Keratinocyte (primary cell): ENCODE measurements at regions not wholly inside any gene's neighbourhood (a gene's known extent, or its start where the extent isn't known, plus 50 kb on each side); places are given as distances from the start of the nearest gene placed in this dataset.

Source experiments
- DNase-seq: peaks from one replicate; pipeline ENCODE4 v3.0.0-alpha.2; 2011; ENCODE audit warnings: low read depth, missing footprints, low spot score
- FAIRE-seq: peaks from 2 replicates; lab custom pipeline; 2011; peaks lifted over from hg19 to GRCh38; lab: Jason Lieb, UNC
- H2AFZ ChIP-seq: 2 replicates; pipeline ENCODE4 v1.6.0; 2012; ENCODE audit warnings: low read length, control low read depth, inconsistent platforms; ENCODE audit not compliant: control insufficient read depth
- H3K27ac ChIP-seq: 2 replicates; pipeline ENCODE4 v1.5.1; 2011; ENCODE audit warnings: low read length; ENCODE audit not compliant: control insufficient read depth, insufficient read depth
- H3K27me3 ChIP-seq: 3 replicates; pipeline ENCODE4 v1.6.0; 2011; ENCODE audit warnings: low read length; ENCODE audit not compliant: control insufficient read depth, insufficient read depth; ENCODE audit errors: extremely low read depth
- H3K36me3 ChIP-seq, 2 experiments: 2 replicates in 1 of 2; 3 replicates in 1 of 2; pipeline ENCODE4 v1.5.1; 2011; ENCODE audit warnings: low read length in 2 of 2, mild to moderate bottlenecking in 1 of 2; ENCODE audit not compliant: control insufficient read depth in 2 of 2, insufficient read depth in 2 of 2; ENCODE audit errors: extremely low read depth in 1 of 2
- H3K4me1 ChIP-seq: 3 replicates; pipeline ENCODE4 v1.5.1; 2011; ENCODE audit warnings: low read length; ENCODE audit not compliant: control insufficient read depth, insufficient read depth; ENCODE audit errors: extremely low read depth
- H3K4me2 ChIP-seq: 3 replicates; pipeline ENCODE4 v1.6.0; 2011; ENCODE audit warnings: low read depth, low read length; ENCODE audit not compliant: control insufficient read depth, insufficient read depth; ENCODE audit errors: extremely low read depth
- H3K4me3 ChIP-seq, 3 experiments: fragments of 200-600 bp in 1 of 3; sonication (generic) in 1 of 3; 2 replicates in 2 of 3; 3 replicates in 1 of 3; pipeline ENCODE4 v1.5.1; 2011 to 2016; ENCODE audit warnings: low read length in 3 of 3, mild to moderate bottlenecking in 3 of 3, control low read depth in 2 of 3, inconsistent platforms in 1 of 3, low read depth in 1 of 3, mixed read lengths in 1 of 3, mixed run types in 1 of 3, moderate library complexity in 1 of 3; ENCODE audit not compliant: control insufficient read depth in 2 of 3, insufficient read depth in 2 of 3; ENCODE audit errors: extremely low read depth in 1 of 3
- H3K79me2 ChIP-seq: 2 replicates; pipeline ENCODE4 v1.6.0; 2012; ENCODE audit warnings: low read length; ENCODE audit not compliant: control insufficient read depth, insufficient read depth
- H3K9ac ChIP-seq: 3 replicates; pipeline ENCODE4 v1.6.0; 2011; ENCODE audit warnings: low read length; ENCODE audit not compliant: control insufficient read depth, insufficient read depth; ENCODE audit errors: extremely low read depth
- H3K9me1 ChIP-seq: 3 replicates; pipeline ENCODE4 v1.6.0; 2011; ENCODE audit warnings: low read length; ENCODE audit not compliant: control insufficient read depth, insufficient read depth; ENCODE audit errors: extremely low read depth
- H3K9me3 ChIP-seq: 2 replicates; pipeline ENCODE4 v1.5.1; 2012; ENCODE audit warnings: low read depth, low read length; ENCODE audit not compliant: control insufficient read depth
- H4K20me1 ChIP-seq: 3 replicates; pipeline ENCODE4 v1.6.0; 2011; ENCODE audit warnings: low read length; ENCODE audit not compliant: control insufficient read depth, insufficient read depth; ENCODE audit errors: extremely low read depth
- CTCF ChIP-seq, 3 experiments: IDR thresholded peaks in 1 of 3; conservative IDR thresholded peaks in 1 of 3; optimal IDR thresholded peaks in 1 of 3; 2 replicates in 2 of 3; 3 replicates in 1 of 3; pipeline versions ENCODE3 to v1.5.1; 2011; ENCODE audit warnings: low read length in 3 of 3, mild to moderate bottlenecking in 3 of 3, moderate library complexity in 2 of 3, control low read depth in 1 of 3, inconsistent platforms in 1 of 3; ENCODE audit not compliant: insufficient read depth in 2 of 3; ENCODE audit errors: extremely low read depth in 1 of 3
- EZH2 ChIP-seq: IDR thresholded peaks from one replicate; pipeline ENCODE4 v1.6.1; 2012; ENCODE audit warnings: inconsistent platforms, mild to moderate bottlenecking, low read length, moderate library complexity
- dilution Hi-C: fragments of 300-500 bp; cut with MboI; formaldehyde crosslinking; loops from one replicate; pipeline ENCODE4 v1.7.0; 2020; ENCODE audit warnings: low sequenced_read_pairs; ENCODE audit not compliant: extremely low pct_ligation_motif_present

GRCh38 chr12:64992116-64992515 lies 129.0 kb downstream of the WIF1 start:
- no peak overlapping the region for H3K9ac ChIP-seq
- H3K79me2 ChIP-seq: no peaks in the 10 kb centered on the region
- H4K20me1 ChIP-seq: no peaks in the 10 kb centered on the region
- no peaks in the 10 kb centered on the region for H3K27me3 ChIP-seq
- H3K4me2 ChIP-seq: peak overlapping the region; percentile 9
- H3K27ac ChIP-seq: no peak overlapping the region
- FAIRE-seq (peak; percentile 9), DNase-seq (no peak)
- no peaks in the 10 kb centered on the region for H3K36me3 ChIP-seq
- H2AFZ ChIP-seq: no peak overlapping the region
- no peaks in the 10 kb centered on the region for H3K9me1 ChIP-seq
- no peaks in the 10 kb centered on the region for H3K9me3 ChIP-seq
- TF ChIP-seq CTCF (optimal IDR thresholded peaks at IDR 0.05 in 1 of 3, IDR thresholded peaks at IDR 0.05 in 1 of 3, conservative IDR thresholded peaks at IDR 0.05 in 1 of 3; ENCODE audit: extremely low read depth in 1 of 3, insufficient read depth in 2 of 3, low read length in 3 of 3) (no peak), EZH2 (no peak)
- no peak overlapping the region for H3K4me3 ChIP-seq
- dilution Hi-C loops: no loop called here
- H3K4me1 ChIP-seq: peaks cover 31% of the 10 kb centered on the region

- dilution Hi-C loops: no loop called here
- no peaks in the 10 kb centered on the region for H3K9me1 ChIP-seq
- DNase-seq (no peak), FAIRE-seq (no peak)
- no peak overlapping the region for H3K27ac ChIP-seq
- H3K36me3 ChIP-seq: no peaks in the 10 kb centered on the region
- no peak overlapping the region for H2AFZ ChIP-seq
- no peak overlapping the region for H3K4me2 ChIP-seq
- no peaks in the 10 kb centered on the region for H3K79me2 ChIP-seq
- no peak overlapping the region for H3K9ac ChIP-seq
- H3K9me3 ChIP-seq: no peaks in the 10 kb centered on the region
- H4K20me1 ChIP-seq: no peaks in the 10 kb centered on the region
- TF ChIP-seq CTCF (optimal IDR thresholded peaks at IDR 0.05 in 1 of 3, IDR thresholded peaks at IDR 0.05 in 1 of 3, conservative IDR thresholded peaks at IDR 0.05 in 1 of 3; ENCODE audit: extremely low read depth in 1 of 3, insufficient read depth in 2 of 3, low read length in 3 of 3) (no peak), EZH2 (no peak)
- H3K4me1 ChIP-seq: peaks cover 31% of the 10 kb centered on the region
- no peak overlapping the region for H3K4me3 ChIP-seq
- H3K27me3 ChIP-seq: no peaks in the 10 kb centered on the region
Measured at GRCh38 chr12:64992641-64993040, 128.5 kb downstream of the WIF1 start.
